ENCODE measurements at regions not wholly inside any gene's neighbourhood (a gene's known extent, or its start where the extent isn't known, plus 50 kb on each side); places are given as distances from the start of the nearest gene placed in this dataset.

GRCh38 chr2:12032975-12033374, 286.5 kb downstream of the LPIN1 start:
- DNase-seq = no peak

- no peak for DNase-seq
Measured at GRCh38 chr2:12033494-12033893, 287.1 kb downstream of the LPIN1 start.

- DNase-seq = no peak
Measured at GRCh38 chr2:12034382-12034781, 287.9 kb downstream of the LPIN1 start.

GRCh38 chr2:12035029-12035720, 288.7 kb downstream of the LPIN1 start:
- no peak for DNase-seq

GRCh38 chr2:12035956-12036639, 289.7 kb downstream of the LPIN1 start:
- no peak for DNase-seq

GRCh38 chr2:12036640-12036983, 290.2 kb downstream of the LPIN1 start:
- DNase-seq = no peak

- DNase-seq = no peak
Measured at GRCh38 chr2:12037301-12037700, 290.9 kb downstream of the LPIN1 start.

- DNase-seq = no peak
Measured at GRCh38 chr2:12041236-12041635, 294.8 kb downstream of the LPIN1 start.

- no peak for DNase-seq
Measured at GRCh38 chr2:12043131-12043530, 296.7 kb downstream of the LPIN1 start.

- DNase-seq = no peak
Measured at GRCh38 chr2:12044857-12045256, 298.4 kb downstream of the LPIN1 start.

- no peak for DNase-seq
Measured at GRCh38 chr2:12045864-12046291, 299.4 kb downstream of the LPIN1 start.

GRCh38 chr2:12046641-12047040, 300.2 kb downstream of the LPIN1 start:
- DNase-seq = no peak

GRCh38 chr2:12047761-12048160, 301.3 kb downstream of the LPIN1 start:
- DNase-seq = no peak

- no peak for DNase-seq
Measured at GRCh38 chr2:12048550-12048949, 302.1 kb downstream of the LPIN1 start.

GRCh38 chr2:12050396-12050795, 304.0 kb downstream of the LPIN1 start:
- DNase-seq = no peak

- DNase-seq = no peak
Measured at GRCh38 chr2:12051831-12052230, 305.4 kb downstream of the LPIN1 start.

- no peak for DNase-seq
Measured at GRCh38 chr2:12052796-12053195, 306.4 kb downstream of the LPIN1 start.

GRCh38 chr2:12054956-12055618, 308.7 kb downstream of the LPIN1 start:
- no peak for DNase-seq

- DNase-seq = no peak
Measured at GRCh38 chr2:12057436-12058166, 311.2 kb downstream of the LPIN1 start.

- DNase-seq = no peak
Measured at GRCh38 chr2:12059616-12060441, 313.4 kb downstream of the LPIN1 start.

GRCh38 chr2:12060886-12061285, 314.5 kb downstream of the LPIN1 start:
- no peak for DNase-seq

GRCh38 chr2:12061286-12062052, 315.0 kb downstream of the LPIN1 start:
- DNase-seq = no peak

All from NCI-H510A (cell line).